ENCODE measurements at regions not wholly inside any gene's neighbourhood (a gene's known extent, or its start where the extent isn't known, plus 50 kb on each side); places are given as distances from the start of the nearest gene placed in this dataset.

- ATAC-seq (no peak), DNase-seq (ENCODE audit: extremely low read depth in 1 of 4, low spot score in 3 of 4) (no peak), FAIRE-seq (no peak)
- ChIA-PET POLR2A (no interaction called here), CTCF (ENCODE audit: low intra/inter-chr PET ratio) (no interaction called here)
- Histone ChIP-seq H3K9me3 (replicated peaks; ENCODE audit: control insufficient read depth, insufficient read depth, low read depth, low read length) (no peaks in the 10 kb centered on the region), H3K4me1 (replicated peaks in 1 of 2; ENCODE audit: control insufficient read depth in 2 of 2, insufficient read depth in 2 of 2, low read length in 2 of 2) (no peaks in the 10 kb centered on the region), H3K27ac (ENCODE audit: extremely low read depth, low read depth, low read length) (no peak overlapping the region), H4K20me1 (replicated peaks; ENCODE audit: control insufficient read depth, insufficient read depth, low read length) (no peaks in the 10 kb centered on the region), H3K9me1 (ENCODE audit: control insufficient read depth, insufficient read depth, low read length) (no peaks in the 10 kb centered on the region), H3K4me2 (ENCODE audit: insufficient read depth, low read length) (no peak overlapping the region), H2AFZ (ENCODE audit: low read depth, low read length) (no peak overlapping the region), H3K4me3 (no peak overlapping the region), H3K27me3 (ENCODE audit: control insufficient read depth in 2 of 2, insufficient read depth in 2 of 2, low read length in 2 of 2) (peaks cover 2 to 7% of the 10 kb centered on the region in 2 experiments; a peak in 1 of 5 replicates), H3K9ac (ENCODE audit: insufficient read depth in 1 of 2, low read depth in 2 of 2, low read length in 2 of 2) (no peak overlapping the region), H3K79me2 (ENCODE audit: control insufficient read depth, insufficient read depth, low read length) (no peaks in the 10 kb centered on the region), H3K36me3 (ENCODE audit: control insufficient read depth, insufficient read depth, low read length) (no peaks in the 10 kb centered on the region)
- intact Hi-C loops (cut with micrococcal nuclease) (no loop called here), in situ Hi-C loops (cut with MboI) (no loop called here)
- no TSS peak for BruUV-seq (replicated peaks)
- TF ChIP-seq ZSCAN32 (CRISPR knock-in tag; IDR thresholded peaks at IDR 0.05) (no peak), CEBPB (tag; IDR thresholded peaks at IDR 0.05) (peak; percentile 84), CEBPG (CRISPR knock-in tag; IDR thresholded peaks at IDR 0.05) (peak; percentile 49; the same call in 1 of the 2 replicates), CEBPG (tag; conservative IDR thresholded peaks at IDR 0.05 in 1 of 2, IDR thresholded peaks at IDR 0.05 in 1 of 2) (peak; percentile 72 to 82)
- WGBS (ENCODE audit: insufficient coverage, low coverage, missing lambda C conversion rate) = 4% methylated on average over 6 of the region's 6 CpGs
These were observed 90.9 kb upstream of the CERS6 start for GRCh38 chr2:168365094-168365621.

- no peak overlapping the region for H3K4me2 ChIP-seq (ENCODE audit: insufficient read depth, low read length)
- 0% methylated on average over 2 of the region's 2 CpGs for WGBS (ENCODE audit: insufficient coverage, low coverage, missing lambda C conversion rate)
- no peak for TF ChIP-seq BRD9 (IDR thresholded peaks at IDR 0.05; ENCODE audit: low read depth, partially characterized antibody)
- no peak for TF ChIP-seq CREB1 (IDR thresholded peaks at IDR 0.05)
- no peak for TF ChIP-seq CREB1 (CRISPR knock-in tag; IDR thresholded peaks at IDR 0.05)
- TF ChIP-seq ZSCAN32 (CRISPR knock-in tag; IDR thresholded peaks at IDR 0.05) = no peak
- TF ChIP-seq SETDB1 (IDR thresholded peaks at IDR 0.05; ENCODE audit: low read length) = no peak
- no peak for TF ChIP-seq SUPT5H (IDR thresholded peaks at IDR 0.05)
- TF ChIP-seq EZH2 (IDR thresholded peaks at IDR 0.05; ENCODE audit: borderline replicate concordance, low read depth, low read length) = no peak
- no peak for TF ChIP-seq SMARCA4 (IDR thresholded peaks at IDR 0.05)
- TF ChIP-seq ZNF140 (CRISPR knock-in tag; IDR thresholded peaks at IDR 0.05) = no peak
- no peak for TF ChIP-seq ATF7 (IDR thresholded peaks at IDR 0.05)
- H3K9ac ChIP-seq (ENCODE audit: insufficient read depth in 1 of 2, low read depth in 2 of 2, low read length in 2 of 2) = no peak overlapping the region
- H3K27ac ChIP-seq (ENCODE audit: extremely low read depth, low read depth, low read length) = no peak overlapping the region
- ChIA-PET CTCF (ENCODE audit: low intra/inter-chr PET ratio) (no interaction called here), POLR2A (interaction anchor here (1.0 kb wide), 1 partner anchor 21 kb away, joined by 3 read pairs; no protein-coding TSS in a partner anchor)
- no peak overlapping the region for H3K4me3 ChIP-seq
- FAIRE-seq (no peak), DNase-seq (ENCODE audit: extremely low read depth in 1 of 4, low spot score in 3 of 4) (no peak), ATAC-seq (no peak)
- H3K27me3 ChIP-seq (ENCODE audit: control insufficient read depth in 2 of 2, insufficient read depth in 2 of 2, low read length in 2 of 2) = peaks cover 2 to 7% of the 10 kb centered on the region in 2 experiments; a peak in 1 of 5 replicates
- no peaks in the 10 kb centered on the region for H3K36me3 ChIP-seq (ENCODE audit: control insufficient read depth, insufficient read depth, low read length)
- no peak overlapping the region for H2AFZ ChIP-seq (ENCODE audit: low read depth, low read length)
- intact Hi-C loops (cut with micrococcal nuclease) (no loop called here), in situ Hi-C loops (cut with MboI) (no loop called here)
- H4K20me1 ChIP-seq (replicated peaks; ENCODE audit: control insufficient read depth, insufficient read depth, low read length) = no peaks in the 10 kb centered on the region
- no peaks in the 10 kb centered on the region for H3K79me2 ChIP-seq (ENCODE audit: control insufficient read depth, insufficient read depth, low read length)
- no TSS peak for BruUV-seq (replicated peaks)
- H3K4me1 ChIP-seq (replicated peaks in 1 of 2; ENCODE audit: control insufficient read depth in 2 of 2, insufficient read depth in 2 of 2, low read length in 2 of 2) = no peaks in the 10 kb centered on the region
- no peaks in the 10 kb centered on the region for H3K9me1 ChIP-seq (ENCODE audit: control insufficient read depth, insufficient read depth, low read length)
- no peaks in the 10 kb centered on the region for H3K9me3 ChIP-seq (replicated peaks; ENCODE audit: control insufficient read depth, insufficient read depth, low read depth, low read length)
These were observed 87.0 kb upstream of the CERS6 start for GRCh38 chr2:168369031-168369430.

Data from K562 (cell line).